NK-92 (cell line): ENCODE measurements at regions not wholly inside any gene's neighbourhood (a gene's known extent, or its start where the extent isn't known, plus 50 kb on each side); places are given as distances from the start of the nearest gene placed in this dataset.

Source experiments
- DNase-seq: peaks from one replicate; lab custom pipeline; 2025; ENCODE audit not compliant: unreplicated experiment; lab: John Stamatoyannopoulos, UW

DNA sequence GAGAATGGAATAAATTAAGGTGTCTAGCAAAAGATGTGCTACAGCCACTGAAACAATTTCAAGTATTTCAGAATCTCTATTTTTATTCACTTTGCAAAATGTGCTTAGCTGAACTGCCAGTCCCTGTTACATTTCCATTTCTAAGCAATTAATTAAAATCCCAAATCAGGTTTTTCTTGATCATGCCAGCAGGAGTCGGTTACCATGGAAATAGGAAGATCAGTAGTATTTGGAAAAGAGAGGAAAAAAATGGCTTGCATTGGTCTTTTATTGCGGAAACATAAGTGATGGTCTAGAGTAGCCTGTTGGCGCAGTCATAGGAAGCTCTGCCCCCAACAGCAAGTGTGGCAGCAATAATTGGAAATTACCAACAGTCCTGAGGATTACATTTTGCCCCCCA, 867.1 kb downstream of the GATA3 start:
- no peak for DNase-seq

DNA sequence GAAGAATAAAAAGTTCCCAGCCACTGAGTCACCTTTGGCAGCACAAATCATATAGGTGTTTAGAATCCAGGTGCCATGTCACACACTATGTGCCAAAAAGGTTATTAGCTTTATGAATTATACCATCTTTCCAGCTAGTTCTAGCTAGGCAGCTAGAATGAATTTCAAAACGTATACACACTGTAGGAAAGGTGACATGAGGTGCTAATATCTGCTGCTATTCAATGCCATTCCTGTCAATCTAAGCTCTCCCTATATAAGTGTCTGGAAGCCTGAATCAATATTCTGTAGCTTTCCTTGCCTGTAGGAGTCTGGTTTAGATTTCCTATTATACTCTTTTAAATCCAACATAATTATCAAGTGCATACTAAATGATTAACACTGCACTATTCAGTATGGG, 868.6 kb downstream of the GATA3 start:
- no peak for DNase-seq

GRCh38 chr10:8927705-8928104, 873.2 kb downstream of the GATA3 start:
- DNase-seq = no peak

DNA sequence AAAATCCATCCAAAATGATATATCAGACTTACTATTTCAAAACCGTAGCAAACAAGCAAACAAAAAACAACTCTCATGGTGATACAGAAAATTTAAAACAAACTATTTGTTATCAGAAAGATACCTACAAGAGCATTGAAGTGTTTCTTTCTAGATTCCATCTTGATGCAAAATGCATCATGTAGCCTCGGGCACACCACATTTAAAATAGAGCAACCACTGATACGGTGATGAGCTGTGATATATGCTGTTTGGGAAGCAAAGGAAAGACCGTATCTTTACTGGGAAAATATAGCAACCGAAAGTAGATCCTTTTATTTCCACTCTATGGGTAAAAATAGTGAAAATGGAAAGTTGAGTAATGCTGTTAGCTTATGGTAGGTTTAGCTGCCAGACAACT, 892.0 kb downstream of the GATA3 start:
- no peak for DNase-seq

DNA sequence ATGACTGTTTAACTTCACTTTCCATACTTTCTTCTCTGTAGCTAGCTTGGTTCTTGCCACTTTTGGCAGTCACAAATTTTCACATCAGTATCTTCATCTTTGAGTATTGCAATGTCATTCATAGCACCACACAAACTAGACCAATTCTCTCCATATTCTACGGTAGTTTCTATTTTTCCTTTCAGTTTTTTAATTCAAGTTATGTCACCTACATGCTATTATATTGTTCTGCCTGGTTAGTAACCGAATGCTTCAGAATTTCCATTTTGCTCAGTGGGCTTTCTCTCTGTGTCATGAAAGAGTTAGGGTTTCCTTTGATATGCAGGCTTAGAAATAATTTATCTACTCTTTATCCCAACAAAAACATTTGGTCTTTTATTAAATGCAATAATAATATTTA, 896.5 kb downstream of the GATA3 start:
- no peak for DNase-seq

- DNase-seq = no peak
Observed at GRCh38 chr10:8951440-8952089, 897.1 kb downstream of the GATA3 start.

- DNase-seq = no peak
Observed at GRCh38 chr10:8956400-8956799, 901.9 kb downstream of the GATA3 start.

DNA sequence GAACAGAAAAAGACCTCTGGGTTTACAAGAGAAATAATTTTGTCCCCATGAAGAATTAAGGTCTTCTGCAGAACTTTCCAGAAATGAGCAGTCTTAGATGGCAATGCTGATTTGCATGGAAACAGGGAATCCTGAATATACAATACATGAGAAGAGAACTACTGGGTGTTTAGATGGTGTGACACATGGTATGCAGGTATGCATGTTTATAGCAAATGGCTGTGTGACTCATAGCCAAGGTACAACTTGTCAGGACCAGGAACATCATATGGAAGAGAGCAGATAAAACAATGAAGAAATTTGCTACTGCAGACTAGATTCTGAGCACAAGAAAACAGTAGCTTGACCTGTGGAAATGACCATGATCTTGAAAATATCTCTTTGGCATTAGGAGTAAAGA, 907.8 kb downstream of the GATA3 start:
- DNase-seq = no peak

DNA sequence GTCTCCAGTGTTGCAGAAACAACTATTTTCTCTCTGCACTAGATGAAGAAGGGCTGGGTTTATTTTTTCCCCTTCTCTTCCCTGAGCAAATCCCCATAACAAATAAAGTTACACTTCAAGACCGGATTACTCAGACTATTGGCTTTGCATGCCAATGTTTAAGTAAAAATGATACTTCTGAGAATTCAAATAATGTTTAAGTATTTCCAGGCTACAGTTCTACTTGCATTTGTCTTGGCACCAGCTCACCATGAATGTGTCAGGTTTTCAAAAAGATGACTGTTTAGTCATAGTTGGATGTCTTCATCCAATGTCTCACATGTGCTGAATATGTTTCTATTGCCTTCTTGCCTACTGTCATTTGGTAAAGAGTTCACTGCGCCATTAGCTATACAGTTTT, 912.6 kb downstream of the GATA3 start:
- no peak for DNase-seq

DNA sequence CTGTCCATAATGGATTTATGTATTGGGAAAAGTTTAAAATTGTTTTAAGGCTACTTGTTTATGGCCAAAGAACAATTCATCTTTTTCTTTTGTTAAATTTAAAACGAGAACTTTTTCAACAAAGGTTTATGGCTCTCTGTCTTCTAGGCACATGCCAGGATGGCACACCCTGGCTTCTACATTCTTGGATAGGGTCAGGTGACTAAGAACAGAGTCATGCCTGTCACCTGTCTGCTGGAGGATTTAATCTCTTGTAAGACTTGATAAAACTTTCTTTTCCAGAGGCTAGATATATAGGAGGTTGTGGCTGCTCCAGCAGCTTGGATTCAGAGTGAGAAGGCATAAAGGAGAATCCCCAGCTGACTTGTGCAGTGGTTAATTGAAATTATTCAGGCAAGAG, 915.4 kb downstream of the GATA3 start:
- no peak for DNase-seq

GRCh38 chr10:8975535-8975934, 921.0 kb downstream of the GATA3 start:
- DNase-seq = no peak

DNA sequence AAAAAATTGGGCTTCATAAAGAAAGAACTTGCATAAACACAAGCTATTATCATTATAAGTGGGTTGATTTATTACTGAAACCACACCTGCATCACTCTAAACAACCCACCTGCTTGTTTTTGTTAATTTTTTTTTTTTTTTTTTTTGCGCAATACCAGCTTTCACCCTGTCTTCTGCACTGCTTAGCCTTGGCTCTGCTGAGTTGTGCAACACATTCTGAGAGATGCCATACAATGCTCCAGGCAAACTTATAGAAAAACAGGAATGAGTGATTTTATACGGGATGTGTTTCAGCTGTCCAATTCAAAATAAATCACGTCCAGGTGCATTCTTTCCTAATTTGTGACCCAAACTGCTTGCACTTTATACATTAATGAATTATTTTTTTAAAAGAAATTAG, 923.6 kb downstream of the GATA3 start:
- no peak for DNase-seq

DNA sequence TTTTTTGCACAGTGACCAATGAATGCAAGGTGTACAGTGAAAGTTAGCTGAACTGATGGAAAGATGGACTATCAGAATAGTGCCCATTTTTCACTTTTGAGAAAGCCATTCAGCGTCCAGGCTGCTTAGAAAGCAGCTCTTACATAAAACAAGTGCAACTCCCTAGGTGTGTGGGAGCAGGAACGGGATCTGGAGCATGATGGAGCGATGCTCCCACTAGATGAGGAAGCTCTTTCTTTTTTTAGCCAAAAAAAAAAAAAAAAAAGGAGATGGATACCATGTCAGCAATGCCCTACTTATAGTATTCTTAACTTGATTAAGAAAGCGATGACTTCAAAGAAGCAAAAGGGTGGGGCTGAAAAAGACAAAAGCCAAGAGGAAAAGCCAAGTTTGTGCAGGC, 925.5 kb downstream of the GATA3 start:
- no peak for DNase-seq

GRCh38 chr10:8981277-8981676, 926.8 kb downstream of the GATA3 start:
- no peak for DNase-seq

DNA sequence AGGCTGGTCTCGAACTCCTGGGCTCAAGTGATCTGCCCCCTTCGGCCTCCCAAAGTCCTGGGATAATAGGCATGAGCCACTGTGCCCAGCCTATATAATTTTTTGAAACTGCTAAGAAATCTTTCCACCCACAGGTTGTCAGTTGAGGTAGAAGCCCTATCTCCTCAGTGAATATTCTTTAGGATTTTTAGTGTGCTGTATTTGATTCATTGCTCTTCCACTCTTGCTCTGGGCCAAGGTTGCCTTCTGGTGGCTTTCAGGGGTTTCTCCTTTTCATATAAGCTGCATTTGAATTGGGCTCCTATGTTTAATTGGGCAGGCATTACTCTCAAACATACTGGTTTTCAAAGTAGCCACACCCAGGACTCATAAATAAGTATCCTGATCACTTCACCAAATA, 931.2 kb downstream of the GATA3 start:
- no peak for DNase-seq

DNA sequence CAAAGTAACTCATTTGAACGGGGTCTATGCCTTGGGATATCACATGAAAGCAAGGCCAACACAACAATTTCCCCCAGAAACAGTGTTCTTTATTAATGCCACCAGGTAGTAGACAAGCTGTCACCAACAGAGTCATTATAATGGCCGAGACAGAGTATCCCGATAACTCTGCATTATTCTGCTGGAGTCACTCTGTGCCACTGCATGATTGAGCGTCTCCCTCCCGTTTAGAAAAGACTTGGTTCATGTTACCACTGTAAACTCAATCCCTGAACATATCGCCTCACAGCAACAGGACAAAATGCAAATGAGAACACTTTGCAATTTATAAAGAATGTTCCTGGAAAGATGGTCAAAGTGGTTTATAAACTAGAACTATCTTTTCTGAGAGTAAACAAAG, 932.5 kb downstream of the GATA3 start:
- no peak for DNase-seq

DNA sequence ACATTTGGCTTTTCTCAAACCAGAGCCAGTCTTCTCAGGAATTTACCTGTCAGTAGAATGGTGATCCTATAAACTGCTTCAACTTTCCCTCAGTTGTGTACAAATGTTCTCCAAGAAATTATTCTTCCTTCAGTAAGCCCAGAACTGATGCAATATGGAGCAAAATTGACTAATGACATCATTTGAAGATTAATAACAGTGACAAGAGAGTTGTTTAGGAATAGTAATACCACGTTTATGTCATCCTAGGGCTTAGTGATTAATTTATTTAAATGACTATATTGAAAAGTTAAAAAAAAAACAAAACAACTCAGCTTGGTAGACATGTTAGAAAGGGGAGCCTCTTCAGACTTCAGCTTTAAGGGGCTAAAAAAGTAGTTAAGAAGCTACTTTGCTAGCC, 933.2 kb downstream of the GATA3 start:
- no peak for DNase-seq

GRCh38 chr10:8990280-8990987, 935.9 kb downstream of the GATA3 start:
- no peak for DNase-seq

DNA sequence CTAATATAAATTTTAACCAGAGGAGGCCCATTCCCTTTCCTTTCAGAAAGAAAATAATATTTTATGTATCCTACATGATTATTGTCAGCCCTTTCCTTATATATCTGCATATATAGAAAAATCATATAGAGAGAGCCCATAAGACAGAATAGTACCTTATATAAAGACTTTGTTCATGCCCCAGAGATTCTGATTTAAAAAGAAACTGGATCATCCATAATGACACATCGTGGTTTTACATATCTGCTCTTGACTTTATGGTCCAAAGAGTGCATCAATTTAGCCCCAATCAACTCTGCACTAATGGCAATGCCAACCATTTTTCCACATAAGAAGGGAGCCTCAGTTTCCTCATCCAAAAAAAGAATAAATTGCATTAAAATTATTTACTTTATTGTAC, 937.5 kb downstream of the GATA3 start:
- DNase-seq = no peak

GRCh38 chr10:8993864-8994263, 939.4 kb downstream of the GATA3 start:
- no peak for DNase-seq

GRCh38 chr10:8998751-8999150, 944.3 kb downstream of the GATA3 start:
- DNase-seq = no peak

DNA sequence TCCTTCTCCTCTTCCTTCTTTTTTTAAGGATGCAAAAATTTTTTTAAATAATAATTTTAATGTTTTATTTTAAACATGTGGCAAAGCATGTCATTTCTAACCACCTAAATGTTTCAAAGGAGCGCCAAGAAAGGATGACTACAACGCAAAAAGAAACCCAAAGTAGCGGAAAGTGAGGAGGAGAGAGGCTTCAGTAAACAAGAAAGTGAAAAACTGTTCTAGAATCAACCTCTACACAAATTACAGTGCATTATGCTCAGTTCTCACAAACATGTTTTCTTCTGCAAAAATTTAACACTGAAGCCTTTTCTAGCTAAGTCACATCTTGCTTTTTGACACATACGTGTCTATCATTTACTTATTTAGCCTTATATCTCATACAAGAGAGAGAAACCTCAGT, 948.6 kb downstream of the GATA3 start:
- DNase-seq = no peak

DNA sequence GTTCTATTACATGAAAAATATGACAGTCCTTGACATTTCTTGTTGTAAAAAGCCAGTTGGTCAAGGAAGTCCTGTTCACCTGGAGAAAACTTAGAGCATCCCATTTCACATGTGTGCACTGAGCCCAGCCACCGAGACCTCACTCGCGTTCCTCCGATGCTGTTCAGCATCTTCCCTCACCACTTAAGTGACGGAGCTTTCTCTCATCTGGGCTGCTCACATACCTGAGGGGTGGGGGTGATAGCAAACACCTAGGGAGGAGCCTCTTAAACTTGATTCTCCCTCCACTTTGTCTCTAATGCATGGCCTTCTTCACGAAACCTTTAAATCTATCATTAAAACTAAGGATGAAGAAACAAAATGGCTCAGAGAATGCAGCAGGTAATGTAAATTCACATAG, 950.2 kb downstream of the GATA3 start:
- DNase-seq = no peak
